GM18517 (cell line): ENCODE measurements at regions not wholly inside any gene's neighbourhood (a gene's known extent, or its start where the extent isn't known, plus 50 kb on each side); places are given as distances from the start of the nearest gene placed in this dataset.

Experiments used
- ATAC-seq: cut with Tn5 transposase; IDR thresholded peaks from one replicate; pipeline ENCODE4 v1.9.1; 2021; ENCODE audit warnings: mild to moderate bottlenecking, moderate library complexity; ENCODE audit not compliant: unreplicated experiment

DNA sequence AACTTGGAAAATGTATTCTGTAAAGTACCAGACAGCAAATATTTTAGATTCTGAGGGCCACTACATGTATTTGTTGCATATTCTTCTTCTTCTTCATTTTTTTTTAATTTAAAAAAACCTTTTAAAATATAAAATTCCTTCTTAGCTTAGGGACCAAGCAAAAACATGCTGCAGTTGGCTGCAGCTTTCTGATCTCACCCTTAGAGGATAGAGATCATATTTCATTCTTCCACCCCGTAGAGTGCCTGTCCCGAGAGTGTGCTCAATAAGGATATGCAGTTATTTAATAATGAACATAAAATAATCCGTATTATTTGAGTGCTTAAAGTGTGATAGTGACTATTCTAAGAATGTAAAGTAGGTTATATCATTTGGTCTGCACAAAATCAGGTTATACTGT, 204.2 kb upstream of the CD180 start:
- ATAC-seq, result no peak

DNA sequence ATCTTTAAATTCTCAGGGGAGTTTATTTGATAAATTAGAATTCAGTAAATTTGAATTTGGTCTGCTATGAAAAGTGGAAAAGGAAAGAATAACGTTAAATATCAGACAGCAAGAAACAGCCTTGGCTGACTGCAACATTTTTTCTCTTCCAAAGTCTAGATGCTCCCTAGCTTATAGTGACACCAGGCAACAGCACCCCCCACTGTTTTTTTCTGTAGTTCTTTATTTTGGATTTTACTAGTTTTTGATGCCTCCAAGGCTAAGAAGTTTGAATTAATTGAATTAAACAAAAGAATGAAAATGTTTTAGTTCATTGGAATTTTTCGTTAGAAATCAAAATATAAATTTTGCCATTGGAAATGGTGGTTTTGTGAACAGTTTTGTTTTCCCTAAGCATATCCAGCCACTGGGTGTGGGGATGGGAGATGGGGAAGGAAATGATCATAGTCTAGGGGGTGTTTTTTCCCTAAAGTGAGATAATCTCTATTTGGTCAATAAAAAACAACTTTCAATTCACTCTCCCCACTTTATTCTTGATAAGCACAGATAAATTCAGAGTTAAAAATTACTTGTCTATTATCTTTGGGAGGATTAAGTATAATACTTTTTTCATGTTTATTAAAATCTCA, 199.3 kb upstream of the CD180 start:
- ATAC-seq, result no peak

DNA sequence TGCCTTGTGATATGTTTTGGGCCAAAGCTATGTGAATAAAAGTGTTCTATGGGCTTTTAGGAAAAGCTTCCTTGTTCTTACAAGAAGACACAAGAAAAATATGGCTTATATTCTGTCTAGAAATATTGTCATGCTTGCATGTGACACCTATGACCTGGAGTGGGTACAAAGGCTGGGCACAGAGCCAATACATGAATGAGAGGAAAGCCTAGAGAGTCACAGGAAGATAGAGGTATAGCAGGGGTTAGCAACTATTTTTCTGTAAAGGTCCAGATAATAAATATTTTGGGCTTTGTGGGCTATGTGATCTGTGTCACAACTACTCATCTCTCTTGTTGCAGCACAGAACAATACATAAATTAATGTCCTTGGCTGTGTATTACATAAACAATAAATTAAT, 196.6 kb upstream of the CD180 start:
- no peak for ATAC-seq

DNA sequence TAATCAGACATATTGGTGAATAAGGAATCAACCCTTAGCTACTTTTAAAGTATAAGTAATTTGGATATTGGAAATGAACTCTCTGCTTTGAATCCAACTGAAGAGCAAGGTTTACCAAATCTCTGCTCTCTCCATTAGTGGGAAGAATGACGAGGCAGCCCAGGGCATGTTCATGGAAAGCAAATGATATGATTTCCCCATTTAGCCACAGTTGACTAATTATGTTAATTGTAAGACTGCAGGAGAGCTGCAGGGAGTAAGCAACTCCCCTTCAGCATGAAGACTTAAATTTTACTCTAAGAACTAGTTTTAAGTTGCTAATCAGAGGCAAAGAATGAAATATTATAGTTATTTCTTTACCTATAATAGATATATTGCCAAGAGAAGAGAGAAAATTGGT, 194.3 kb upstream of the CD180 start:
- no peak for ATAC-seq

DNA sequence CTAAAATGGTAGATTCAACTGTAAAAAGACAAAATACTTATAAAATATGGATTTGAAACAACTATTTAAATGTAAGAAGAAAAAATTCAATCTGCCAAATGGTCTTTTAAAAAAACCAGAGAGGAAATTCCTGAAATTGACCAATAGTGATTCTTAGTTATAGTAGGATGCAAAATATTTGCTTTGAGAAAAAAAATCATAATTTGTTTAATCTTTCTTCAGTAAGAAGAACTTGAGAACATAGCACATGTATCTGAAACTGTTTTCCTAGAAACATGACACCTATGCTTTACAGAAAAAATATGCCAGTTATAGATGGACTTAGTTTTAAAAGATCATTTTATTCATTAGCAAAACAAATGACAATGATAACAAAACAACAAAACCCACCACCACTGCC, 186.9 kb upstream of the CD180 start:
- no peak for ATAC-seq

DNA sequence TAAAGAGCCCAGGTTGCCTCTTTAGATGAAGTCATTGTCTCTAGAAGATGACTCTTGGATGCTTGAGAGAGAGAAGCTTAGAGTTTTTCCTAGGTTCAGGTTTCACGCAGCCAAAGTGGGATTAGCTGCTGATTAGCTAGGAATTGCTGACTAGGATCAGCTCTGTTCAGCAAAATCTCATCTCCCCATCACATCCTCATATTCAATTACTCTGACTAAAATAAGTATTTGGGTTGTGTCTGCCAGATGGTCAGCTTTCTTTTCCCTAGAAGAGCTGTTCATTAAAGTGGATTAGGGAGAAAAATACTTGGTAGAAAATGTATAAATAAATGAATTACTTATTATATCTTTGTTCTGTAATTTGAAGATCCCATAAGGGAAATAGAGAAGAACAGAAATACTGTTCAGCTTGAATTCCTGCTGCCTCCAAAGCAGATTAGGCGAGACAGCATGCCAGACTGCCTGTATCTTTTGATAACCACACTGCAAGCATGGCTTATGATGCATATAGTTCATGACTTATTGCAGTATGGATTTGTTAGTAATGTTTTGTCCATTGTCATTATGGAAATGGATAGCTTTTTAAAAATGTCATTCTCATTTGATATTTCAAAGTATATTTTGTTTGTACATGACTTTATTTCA, 184.8 kb upstream of the CD180 start:
- no peak for ATAC-seq

DNA sequence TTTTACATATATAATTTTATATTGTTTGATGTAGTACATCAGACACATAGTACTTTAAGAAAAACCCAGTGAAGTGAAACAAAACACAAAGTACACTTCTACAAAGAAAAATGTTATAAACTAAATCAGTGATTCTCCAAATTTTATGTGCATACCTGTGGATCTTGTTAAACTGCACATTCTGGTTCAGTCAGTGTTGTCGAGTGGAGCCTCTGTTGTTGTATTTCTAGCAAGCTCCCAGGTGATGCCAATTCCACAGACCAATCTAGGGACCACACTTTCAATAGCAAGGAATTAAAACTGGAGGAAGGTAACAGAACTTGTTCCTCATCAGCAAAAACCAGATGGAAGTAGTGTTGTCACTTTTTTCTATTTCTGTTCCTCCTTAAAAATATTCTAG, 183.8 kb upstream of the CD180 start:
- ATAC-seq, result no peak

GRCh38 chr5:67379753-67380152, 183.2 kb upstream of the CD180 start:
- ATAC-seq, result no peak

DNA sequence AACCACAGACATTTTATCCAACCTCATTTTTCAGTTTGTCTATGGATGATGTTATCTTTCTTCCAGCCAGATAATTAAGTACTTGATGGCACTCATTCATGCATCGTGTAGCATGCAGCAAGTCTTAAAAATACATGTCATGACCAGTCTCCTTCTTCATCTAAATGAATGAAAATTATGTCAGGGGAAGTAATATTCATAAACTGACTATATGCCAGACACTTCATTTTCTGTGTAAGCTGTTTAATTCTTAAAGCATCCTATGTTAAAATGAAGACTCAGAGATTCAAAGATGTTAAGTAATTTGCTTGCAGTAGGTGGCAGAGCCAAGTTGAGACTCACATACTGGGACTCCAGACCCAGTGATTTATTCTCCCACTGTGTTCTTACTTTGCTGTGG, 181.7 kb upstream of the CD180 start:
- no peak for ATAC-seq

- no peak for ATAC-seq
These were observed 181.0 kb upstream of the CD180 start for GRCh38 chr5:67377631-67378030.

- ATAC-seq, result no peak
These were observed 179.0 kb upstream of the CD180 start for GRCh38 chr5:67375606-67376005.

DNA sequence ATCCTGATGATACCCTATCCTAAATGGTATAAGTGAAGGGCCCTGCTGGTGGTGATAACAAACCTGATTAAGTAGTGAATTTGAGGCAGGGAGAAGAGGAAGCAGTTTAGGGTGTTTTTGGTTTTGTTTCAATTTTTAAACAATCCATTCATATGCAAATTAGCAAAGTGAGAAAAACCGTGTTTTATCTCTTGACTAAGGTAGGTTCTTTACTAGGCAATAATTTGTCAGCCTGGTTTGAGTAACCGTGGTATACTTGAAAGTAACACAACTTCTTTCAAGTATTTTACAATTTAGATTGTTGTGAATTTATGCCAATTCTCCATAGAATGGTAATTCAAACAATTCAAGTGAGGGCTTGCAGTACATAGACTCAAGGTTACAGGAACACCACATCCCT, 177.8 kb upstream of the CD180 start:
- no peak for ATAC-seq

- ATAC-seq, result no peak
These were observed 176.9 kb upstream of the CD180 start for GRCh38 chr5:67373518-67373917.

- ATAC-seq, result no peak
These were observed 176.3 kb upstream of the CD180 start for GRCh38 chr5:67372887-67373286.

- ATAC-seq, result no peak
These were observed 175.3 kb upstream of the CD180 start for GRCh38 chr5:67371924-67372323.

GRCh38 chr5:67366691-67367395, 170.2 kb upstream of the CD180 start:
- ATAC-seq, result no peak

DNA sequence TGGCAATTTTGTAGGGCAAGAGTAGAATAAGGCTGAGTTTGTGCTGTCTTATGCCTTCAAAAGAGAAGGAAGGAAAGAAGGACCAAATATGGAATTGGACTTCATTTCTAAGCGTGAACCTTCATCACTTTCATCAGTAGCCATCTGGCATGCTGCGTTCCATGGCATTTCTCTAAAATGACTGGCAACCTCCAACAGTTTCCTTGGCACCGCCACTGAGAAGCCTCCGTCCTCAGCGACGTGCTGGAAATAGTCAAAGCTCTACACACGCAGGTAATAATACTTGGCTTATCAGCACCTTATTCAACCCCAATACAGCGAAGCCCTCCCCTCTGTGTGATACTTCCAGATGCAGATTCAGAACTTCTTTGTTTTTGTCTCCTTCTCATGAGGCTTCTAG, 169.7 kb upstream of the CD180 start:
- no peak for ATAC-seq

GRCh38 chr5:67364381-67364970, 167.9 kb upstream of the CD180 start:
- no peak for ATAC-seq

GRCh38 chr5:67363963-67364362, 167.4 kb upstream of the CD180 start:
- no peak for ATAC-seq

DNA sequence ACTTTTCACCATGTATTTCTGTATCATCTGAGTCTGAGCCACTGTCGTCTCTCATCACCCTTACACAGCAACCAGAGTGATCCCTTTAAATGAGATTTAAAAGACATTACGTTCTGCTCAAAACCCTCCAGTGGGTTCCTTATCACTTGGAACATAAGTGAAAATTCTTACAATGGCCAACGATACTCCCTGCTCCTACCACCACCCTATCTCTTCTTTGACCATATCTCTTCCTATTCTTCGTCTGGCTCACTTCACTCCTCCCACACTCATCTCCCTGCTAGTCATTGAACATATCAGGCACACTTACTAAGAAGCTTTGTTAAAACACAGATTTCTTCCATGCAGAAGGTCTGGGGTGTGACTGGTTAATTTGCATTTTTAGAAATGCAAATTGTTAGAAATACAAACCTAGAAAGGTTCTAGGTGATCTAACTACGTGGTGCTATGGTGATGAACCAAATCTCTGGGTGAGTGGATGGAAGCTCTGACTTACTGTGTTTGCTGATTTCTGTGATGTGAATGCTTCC, 166.6 kb upstream of the CD180 start:
- ATAC-seq, result no peak

GRCh38 chr5:67361932-67362729, 165.5 kb upstream of the CD180 start:
- ATAC-seq, result no peak
